GM12878 (cell line): ENCODE measurements at regions not wholly inside any gene's neighbourhood (a gene's known extent, or its start where the extent isn't known, plus 50 kb on each side); places are given as distances from the start of the nearest gene placed in this dataset.
A peak's percentile ranks its signal among the peaks of the same experiment; 100 is the strongest.

Experiments
- ATF2 ChIP-seq: IDR thresholded peaks from 2 replicates; pipeline ENCODE4 v1.6.1; 2012; ENCODE audit warnings: low read length, inconsistent platforms
- ATF3 ChIP-seq: IDR thresholded peaks from 2 replicates; pipeline ENCODE4 v1.6.1; 2011; ENCODE audit warnings: low read depth, mild to moderate bottlenecking, low read length, moderate library complexity, borderline replicate concordance; ENCODE audit errors: extremely low read depth
- BHLHE40 ChIP-seq, 2 experiments: fragments of 450-650 bp in 1 of 2; IDR thresholded peaks; 2 replicates each; pipeline ENCODE4 v1.6.1; 2011 to 2017; ENCODE audit warnings: low read depth in 2 of 2, borderline replicate concordance in 1 of 2, improper control_type of control experiment in 1 of 2, low read length in 1 of 2, mild to moderate bottlenecking in 1 of 2
- CHD2 ChIP-seq: IDR thresholded peaks from 2 replicates; pipeline ENCODE4 v1.6.1; 2011; ENCODE audit warnings: low read depth, low read length, improper control_type of control experiment, borderline replicate concordance
- CHD4 ChIP-seq: fragments of 200-600 bp; sonication (generic); IDR thresholded peaks from 2 replicates; pipeline ENCODE4 v1.6.1; 2016; ENCODE audit warnings: mild to moderate bottlenecking
- GABPA ChIP-seq: IDR thresholded peaks from 2 replicates; pipeline ENCODE4 v1.6.1; 2014; ENCODE audit warnings: antibody characterized with exemption, low read depth, mild to moderate bottlenecking, inconsistent platforms
- HCFC1 ChIP-seq: fragments of 150-350 bp; IDR thresholded peaks from 2 replicates; pipeline ENCODE4 v1.6.1; 2014; ENCODE audit warnings: low read length
- HDGF ChIP-seq: fragments of 450-650 bp; IDR thresholded peaks from 2 replicates; pipeline ENCODE4 v1.6.1; 2016; ENCODE audit warnings: antibody characterized with exemption
- JUNB ChIP-seq: IDR thresholded peaks from 2 replicates; pipeline ENCODE4 v1.6.1; 2016; ENCODE audit warnings: antibody characterized with exemption, mild to moderate bottlenecking
- MTA3 ChIP-seq: IDR thresholded peaks from 2 replicates; pipeline ENCODE4 v1.6.1; 2012; ENCODE audit warnings: low read length, inconsistent platforms, borderline replicate concordance
- MYC ChIP-seq: IDR thresholded peaks from 2 replicates; pipeline ENCODE4 v1.6.1; 2011; ENCODE audit warnings: mild to moderate bottlenecking, low read length, moderate library complexity, inconsistent platforms; ENCODE audit not compliant: insufficient read depth, insufficient replicate concordance, insufficient read length, severe bottlenecking
- NR2C1 ChIP-seq: fragments of 450-650 bp; IDR thresholded peaks from 2 replicates; pipeline ENCODE4 v1.6.1; 2017; ENCODE audit warnings: antibody characterized with exemption, mild to moderate bottlenecking, moderate library complexity
- NRF1 ChIP-seq: conservative IDR thresholded peaks from 2 replicates; pipeline ENCODE4 v1.6.1; 2011; ENCODE audit warnings: mild to moderate bottlenecking, low read depth, low read length, improper control_type of control experiment
- RBBP5 ChIP-seq: fragments of 200-600 bp; sonication (generic); conservative IDR thresholded peaks from 2 replicates; pipeline ENCODE4 v1.6.1; 2016
- RUNX3 ChIP-seq: IDR thresholded peaks from 2 replicates; pipeline ENCODE4 v1.6.1; 2012; ENCODE audit warnings: low read length, inconsistent platforms
- SIN3A ChIP-seq: IDR thresholded peaks from 2 replicates; pipeline ENCODE4 v1.6.1; 2012; ENCODE audit warnings: low read depth, low read length, improper control_type of control experiment
- TBL1XR1 ChIP-seq: IDR thresholded peaks from 2 replicates; pipeline ENCODE4 v1.6.1; 2012; ENCODE audit warnings: low read depth, low read length, improper control_type of control experiment
- WRNIP1 ChIP-seq: IDR thresholded peaks from 2 replicates; pipeline ENCODE4 v1.6.1; 2011; ENCODE audit warnings: low read depth, low read length, improper control_type of control experiment, borderline replicate concordance
- YY1 ChIP-seq: IDR thresholded peaks from 2 replicates; pipeline ENCODE4 v1.6.1; 2011; ENCODE audit warnings: low read depth, mild to moderate bottlenecking, low read length
- ZBED1 ChIP-seq: IDR thresholded peaks from 2 replicates; pipeline ENCODE4 v1.6.1; 2016; ENCODE audit warnings: borderline replicate concordance
- ZBTB4 ChIP-seq: fragments of 450-650 bp; formaldehyde crosslinking; IDR thresholded peaks from 2 replicates; pipeline ENCODE4 v1.4.0; 2022; ENCODE audit warnings: mild to moderate bottlenecking, moderate library complexity
- ZNF687 ChIP-seq: fragments of 450-650 bp; IDR thresholded peaks from 2 replicates; pipeline ENCODE4 v1.6.1; 2017; ENCODE audit warnings: mild to moderate bottlenecking, moderate library complexity
- TF ChIP-seq, protein P1 (sequence below): fragments of 450-650 bp; IDR thresholded peaks from 2 replicates; pipeline ENCODE4 v1.6.1; 2017; ENCODE audit warnings: borderline replicate concordance

GRCh38 chr2:196449083-196449482, 190.4 kb upstream of the CCDC150 start (continued):
- TF ChIP-seq CHD2: no peak
- TF ChIP-seq GABPA: no peak
- no peak for TF ChIP-seq HDGF
- TF ChIP-seq TBL1XR1: no peak
- TF ChIP-seq ATF3: no peak
- no peak for TF ChIP-seq WRNIP1
- no peak for TF ChIP-seq HCFC1
- no peak for TF ChIP-seq MYC
- TF ChIP-seq NRF1: no peak
- 0 out of 2 replicates have a peak, but pooled peaks have one; percentile 21 for TF ChIP-seq MTA3
- TF ChIP-seq ZBED1: no peak; the same call in 1 of the 2 replicates
- no peak for TF ChIP-seq BHLHE40 (IDR thresholded peaks at IDR 0.05; ENCODE audit: borderline replicate concordance in 1 of 2, low read depth in 2 of 2, low read length in 1 of 2)
- TF ChIP-seq NR2C1: no peak
- no peak for TF ChIP-seq YY1
- no peak for TF ChIP-seq RBBP5
- no peak; the same call in 1 of the 2 replicates for TF ChIP-seq JUNB
- no peak for TF ChIP-seq ZBTB4 (CRISPR knock-in tag)
- TF ChIP-seq, protein P1, sequence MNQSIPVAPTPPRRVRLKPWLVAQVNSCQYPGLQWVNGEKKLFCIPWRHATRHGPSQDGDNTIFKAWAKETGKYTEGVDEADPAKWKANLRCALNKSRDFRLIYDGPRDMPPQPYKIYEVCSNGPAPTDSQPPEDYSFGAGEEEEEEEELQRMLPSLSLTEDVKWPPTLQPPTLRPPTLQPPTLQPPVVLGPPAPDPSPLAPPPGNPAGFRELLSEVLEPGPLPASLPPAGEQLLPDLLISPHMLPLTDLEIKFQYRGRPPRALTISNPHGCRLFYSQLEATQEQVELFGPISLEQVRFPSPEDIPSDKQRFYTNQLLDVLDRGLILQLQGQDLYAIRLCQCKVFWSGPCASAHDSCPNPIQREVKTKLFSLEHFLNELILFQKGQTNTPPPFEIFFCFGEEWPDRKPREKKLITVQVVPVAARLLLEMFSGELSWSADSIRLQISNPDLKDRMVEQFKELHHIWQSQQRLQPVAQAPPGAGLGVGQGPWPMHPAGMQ: no peak
- no peak for TF ChIP-seq CHD4
- peak; percentile 91 for TF ChIP-seq RUNX3
- TF ChIP-seq ATF2: peak; percentile 36; the same call in 1 of the 2 replicates
- TF ChIP-seq SIN3A: no peak
- no peak for TF ChIP-seq ZNF687
